ENCODE measurements at regions not wholly inside any gene's neighbourhood (a gene's known extent, or its start where the extent isn't known, plus 50 kb on each side); places are given as distances from the start of the nearest gene placed in this dataset.

DNA sequence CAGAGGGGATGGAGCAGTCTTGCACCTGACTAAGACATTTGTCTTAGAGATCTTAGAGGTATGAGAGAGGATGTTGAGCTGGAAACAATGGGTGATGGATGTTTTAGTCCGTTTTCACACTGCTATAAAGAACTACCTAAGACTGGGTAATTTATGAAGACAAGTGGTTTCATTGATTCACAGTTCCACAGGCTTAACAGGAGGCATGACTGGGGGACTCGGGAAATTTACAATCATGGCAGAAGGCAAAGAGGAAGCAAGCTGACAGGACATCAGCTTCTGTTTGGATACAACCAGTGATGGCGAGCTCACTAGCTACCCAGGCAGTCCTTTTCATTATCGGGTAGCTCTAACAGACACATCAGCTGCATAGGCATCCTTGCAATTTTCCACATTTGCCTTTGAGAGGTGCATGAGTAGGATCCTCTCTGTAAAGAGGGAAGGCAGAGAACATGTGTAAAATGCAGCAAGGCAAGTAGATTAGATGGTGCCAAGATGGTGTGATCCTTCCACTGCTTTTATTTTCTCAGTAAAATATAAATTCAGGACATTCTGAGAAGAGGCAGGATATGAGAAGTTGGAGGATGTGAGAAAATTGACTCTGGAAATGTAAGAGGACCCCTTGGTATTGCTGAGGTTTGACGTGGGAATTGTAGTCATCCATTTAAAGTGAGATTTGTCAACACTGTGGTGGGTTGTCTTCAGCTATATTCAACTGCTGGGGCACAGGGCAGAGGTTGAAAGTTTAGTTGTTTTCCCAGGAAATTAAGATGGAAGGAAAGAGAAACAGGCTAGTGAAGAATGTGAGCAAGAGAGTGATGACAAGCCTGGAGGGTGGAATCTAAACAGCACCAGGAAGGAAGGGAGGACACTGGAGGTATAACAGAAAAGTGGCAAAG, 1140.0 kb upstream of the AUTS2 start:
- Histone ChIP-seq H3K4me1 (ENCODE audit: control insufficient read depth in 2 of 3, insufficient read depth in 2 of 3, low read depth in 1 of 3, low read length in 3 of 3) (no peaks in the 10 kb centered on the region), H3K36me3 (ENCODE audit: control insufficient read depth in 2 of 3, insufficient read depth in 3 of 3, low read length in 3 of 3) (no peaks in the 10 kb centered on the region), H3K27ac (ENCODE audit: low read depth in 2 of 2, low read length in 2 of 2) (no peak overlapping the region), H3K4me3 (ENCODE audit: low read length in 3 of 3) (no peak overlapping the region), H3K9ac (ENCODE audit: low read length in 3 of 3) (no peak overlapping the region), H3K9me3 (ENCODE audit: control insufficient read depth in 2 of 3, insufficient read depth in 1 of 3, low read length in 3 of 3) (peaks cover 0 to 2% (median 0%) of the 10 kb centered on the region in 3 donors), H3K27me3 (ENCODE audit: control insufficient read depth, insufficient read depth, low read length) (no peaks in the 10 kb centered on the region)
- FAIRE-seq (no peak), DNase-seq (no peak)
- TF ChIP-seq, protein P1, sequence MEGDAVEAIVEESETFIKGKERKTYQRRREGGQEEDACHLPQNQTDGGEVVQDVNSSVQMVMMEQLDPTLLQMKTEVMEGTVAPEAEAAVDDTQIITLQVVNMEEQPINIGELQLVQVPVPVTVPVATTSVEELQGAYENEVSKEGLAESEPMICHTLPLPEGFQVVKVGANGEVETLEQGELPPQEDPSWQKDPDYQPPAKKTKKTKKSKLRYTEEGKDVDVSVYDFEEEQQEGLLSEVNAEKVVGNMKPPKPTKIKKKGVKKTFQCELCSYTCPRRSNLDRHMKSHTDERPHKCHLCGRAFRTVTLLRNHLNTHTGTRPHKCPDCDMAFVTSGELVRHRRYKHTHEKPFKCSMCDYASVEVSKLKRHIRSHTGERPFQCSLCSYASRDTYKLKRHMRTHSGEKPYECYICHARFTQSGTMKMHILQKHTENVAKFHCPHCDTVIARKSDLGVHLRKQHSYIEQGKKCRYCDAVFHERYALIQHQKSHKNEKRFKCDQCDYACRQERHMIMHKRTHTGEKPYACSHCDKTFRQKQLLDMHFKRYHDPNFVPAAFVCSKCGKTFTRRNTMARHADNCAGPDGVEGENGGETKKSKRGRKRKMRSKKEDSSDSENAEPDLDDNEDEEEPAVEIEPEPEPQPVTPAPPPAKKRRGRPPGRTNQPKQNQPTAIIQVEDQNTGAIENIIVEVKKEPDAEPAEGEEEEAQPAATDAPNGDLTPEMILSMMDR (IDR thresholded peaks at IDR 0.05; ENCODE audit: borderline replicate concordance, extremely low read depth, insufficient read depth): no peak
- intact Hi-C loops (cut with DNase I): no loop called here

- intact Hi-C loops (cut with DNase I): no loop called here
- FAIRE-seq (no peak), DNase-seq (no peak)
- Histone ChIP-seq H3K27ac (ENCODE audit: low read depth in 2 of 2, low read length in 2 of 2) (no peak overlapping the region), H3K4me1 (ENCODE audit: control insufficient read depth in 2 of 3, insufficient read depth in 2 of 3, low read depth in 1 of 3, low read length in 3 of 3) (no peaks in the 10 kb centered on the region), H3K4me3 (ENCODE audit: low read length in 3 of 3) (no peak overlapping the region), H3K9ac (ENCODE audit: low read length in 3 of 3) (no peak overlapping the region), H3K27me3 (ENCODE audit: control insufficient read depth, insufficient read depth, low read length) (no peaks in the 10 kb centered on the region), H3K36me3 (ENCODE audit: control insufficient read depth in 2 of 3, insufficient read depth in 3 of 3, low read length in 3 of 3) (no peaks in the 10 kb centered on the region), H3K9me3 (ENCODE audit: control insufficient read depth in 2 of 3, insufficient read depth in 1 of 3, low read length in 3 of 3) (peaks cover 0 to 2% (median 0%) of the 10 kb centered on the region in 3 donors)
- TF ChIP-seq, protein P1 (IDR thresholded peaks at IDR 0.05; ENCODE audit: borderline replicate concordance, extremely low read depth, insufficient read depth): no peak
Measured at GRCh38 chr7:68461430-68461829, 1136.8 kb upstream of the AUTS2 start.

DNA sequence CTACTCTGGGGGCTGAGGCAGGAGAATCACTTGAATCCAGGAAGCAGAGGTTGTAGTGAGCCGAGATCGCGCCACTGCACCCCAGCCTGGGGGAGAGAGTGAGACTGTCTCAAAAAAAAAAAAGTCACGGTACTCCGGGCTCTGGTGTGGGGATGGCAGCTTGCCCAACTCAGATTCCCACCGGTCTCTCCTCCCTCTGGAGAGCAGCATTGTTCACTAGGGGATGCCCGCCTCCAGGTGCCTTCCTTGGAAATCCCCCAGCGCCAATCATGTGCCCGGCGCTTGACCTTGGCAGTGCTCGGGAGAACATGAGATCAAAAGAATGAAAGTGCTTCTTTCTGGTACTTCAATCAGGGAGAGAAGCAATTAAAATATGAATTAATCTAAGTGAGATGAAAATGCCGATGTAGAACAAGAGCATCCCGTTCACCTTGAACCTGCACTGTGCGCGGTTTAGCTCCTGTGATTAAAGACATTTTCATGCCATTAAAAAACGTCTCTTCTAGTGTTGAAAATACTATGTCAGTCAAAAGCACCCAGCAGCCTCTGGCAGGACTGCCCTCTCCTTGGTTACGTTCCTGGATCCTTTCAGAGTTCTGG, 1127.3 kb upstream of the AUTS2 start:
- DNase-seq (peak in 2 of 5 donors; percentile 10 to 72), FAIRE-seq (no peak)
- H3K36me3 ChIP-seq (ENCODE audit: control insufficient read depth in 2 of 3, insufficient read depth in 3 of 3, low read length in 3 of 3): no peaks in the 10 kb centered on the region
- no peak overlapping the region for H3K4me3 ChIP-seq (ENCODE audit: low read length in 3 of 3)
- no peak overlapping the region for H3K9ac ChIP-seq (ENCODE audit: low read length in 3 of 3)
- intact Hi-C loops (cut with DNase I): no loop called here
- no peaks in the 10 kb centered on the region for H3K9me3 ChIP-seq (ENCODE audit: control insufficient read depth in 2 of 3, insufficient read depth in 1 of 3, low read length in 3 of 3)
- TF ChIP-seq, protein P1 (IDR thresholded peaks at IDR 0.05; ENCODE audit: borderline replicate concordance, extremely low read depth, insufficient read depth): no peak
- no peaks in the 10 kb centered on the region for H3K27me3 ChIP-seq (ENCODE audit: control insufficient read depth, insufficient read depth, low read length)
- no peak overlapping the region for H3K27ac ChIP-seq (ENCODE audit: low read depth in 2 of 2, low read length in 2 of 2)
- H3K4me1 ChIP-seq (ENCODE audit: control insufficient read depth in 2 of 3, insufficient read depth in 2 of 3, low read depth in 1 of 3, low read length in 3 of 3): no peaks in the 10 kb centered on the region

Measured in kidney (tissue), 13 donors.